AG09319 (cell line): ENCODE measurements at regions not wholly inside any gene's neighbourhood (a gene's known extent, or its start where the extent isn't known, plus 50 kb on each side); places are given as distances from the start of the nearest gene placed in this dataset.

Source experiments
- DNase-seq: peaks from one replicate; pipeline ENCODE4 v3.0.0-alpha.2; 2010; ENCODE audit warnings: low read depth; ENCODE audit errors: extremely low read depth
- TF ChIP-seq, protein P1 (sequence below): IDR thresholded peaks from 2 replicates; pipeline ENCODE4 v1.5.1; 2011; ENCODE audit warnings: low read depth, mild to moderate bottlenecking, inconsistent platforms, low read length, moderate library complexity

DNA sequence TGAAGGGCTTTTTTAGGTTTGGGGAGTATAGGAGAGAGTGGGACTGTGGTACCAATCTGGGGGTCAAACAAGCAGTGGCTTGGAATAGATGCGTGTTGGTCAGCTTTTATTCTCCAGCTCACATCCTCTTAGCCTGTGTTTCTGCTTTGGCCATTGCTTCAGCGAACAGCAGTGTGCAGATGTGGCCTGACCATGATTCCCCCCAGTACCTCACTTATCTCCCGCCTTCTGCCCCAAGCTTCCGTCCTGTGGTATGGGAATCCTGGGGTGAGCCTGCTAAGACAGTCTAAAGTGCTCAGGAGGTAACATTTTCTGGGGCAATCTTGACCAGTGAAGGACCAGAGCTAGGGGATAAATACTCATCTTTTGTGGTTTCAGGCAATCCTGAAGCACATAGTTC is 84.9 kb upstream of the TNP1 start:
- TF ChIP-seq, protein P1, sequence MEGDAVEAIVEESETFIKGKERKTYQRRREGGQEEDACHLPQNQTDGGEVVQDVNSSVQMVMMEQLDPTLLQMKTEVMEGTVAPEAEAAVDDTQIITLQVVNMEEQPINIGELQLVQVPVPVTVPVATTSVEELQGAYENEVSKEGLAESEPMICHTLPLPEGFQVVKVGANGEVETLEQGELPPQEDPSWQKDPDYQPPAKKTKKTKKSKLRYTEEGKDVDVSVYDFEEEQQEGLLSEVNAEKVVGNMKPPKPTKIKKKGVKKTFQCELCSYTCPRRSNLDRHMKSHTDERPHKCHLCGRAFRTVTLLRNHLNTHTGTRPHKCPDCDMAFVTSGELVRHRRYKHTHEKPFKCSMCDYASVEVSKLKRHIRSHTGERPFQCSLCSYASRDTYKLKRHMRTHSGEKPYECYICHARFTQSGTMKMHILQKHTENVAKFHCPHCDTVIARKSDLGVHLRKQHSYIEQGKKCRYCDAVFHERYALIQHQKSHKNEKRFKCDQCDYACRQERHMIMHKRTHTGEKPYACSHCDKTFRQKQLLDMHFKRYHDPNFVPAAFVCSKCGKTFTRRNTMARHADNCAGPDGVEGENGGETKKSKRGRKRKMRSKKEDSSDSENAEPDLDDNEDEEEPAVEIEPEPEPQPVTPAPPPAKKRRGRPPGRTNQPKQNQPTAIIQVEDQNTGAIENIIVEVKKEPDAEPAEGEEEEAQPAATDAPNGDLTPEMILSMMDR, result no peak
- DNase-seq, result no peak

DNA sequence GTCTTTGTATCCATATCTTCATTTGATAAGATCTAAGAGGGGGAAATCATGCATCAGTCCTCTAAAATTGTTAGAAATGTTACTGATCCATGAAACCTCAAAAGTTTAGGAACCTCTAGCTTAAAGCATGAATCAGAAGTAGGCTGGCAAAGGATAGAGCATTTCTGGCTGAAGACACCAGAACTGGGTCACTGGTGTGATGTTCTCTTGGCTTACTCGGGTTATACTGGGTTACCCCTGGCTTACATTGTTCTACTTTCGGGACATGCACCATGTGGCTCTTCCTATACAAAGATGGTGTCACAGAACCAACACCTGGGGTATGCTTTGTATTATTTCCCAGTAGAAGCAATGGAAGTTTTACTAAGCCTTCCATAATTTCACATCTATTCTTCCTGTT is 83.2 kb upstream of the TNP1 start:
- no peak for DNase-seq
- TF ChIP-seq, protein P1, result no peak

DNA sequence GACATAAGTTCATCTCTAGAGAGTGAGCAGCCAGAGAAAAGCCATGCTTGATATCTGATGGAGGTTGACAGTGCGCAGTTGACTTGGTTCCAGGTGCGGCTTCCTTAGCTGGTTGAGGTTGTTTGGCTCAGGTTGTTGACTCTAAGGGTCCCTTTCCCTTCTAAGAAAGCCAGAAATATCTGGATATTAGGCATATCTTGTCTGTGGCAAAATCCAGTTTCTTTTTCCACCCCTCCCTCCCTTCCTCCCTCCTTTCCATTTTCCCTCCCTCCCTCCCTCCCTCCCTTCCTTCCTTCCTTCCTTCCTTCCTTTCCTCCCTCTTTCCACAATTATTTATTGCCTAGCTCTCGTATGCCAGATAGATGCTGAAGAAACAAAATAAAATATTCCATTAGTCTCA is 82.6 kb upstream of the TNP1 start:
- no peak for DNase-seq

DNA sequence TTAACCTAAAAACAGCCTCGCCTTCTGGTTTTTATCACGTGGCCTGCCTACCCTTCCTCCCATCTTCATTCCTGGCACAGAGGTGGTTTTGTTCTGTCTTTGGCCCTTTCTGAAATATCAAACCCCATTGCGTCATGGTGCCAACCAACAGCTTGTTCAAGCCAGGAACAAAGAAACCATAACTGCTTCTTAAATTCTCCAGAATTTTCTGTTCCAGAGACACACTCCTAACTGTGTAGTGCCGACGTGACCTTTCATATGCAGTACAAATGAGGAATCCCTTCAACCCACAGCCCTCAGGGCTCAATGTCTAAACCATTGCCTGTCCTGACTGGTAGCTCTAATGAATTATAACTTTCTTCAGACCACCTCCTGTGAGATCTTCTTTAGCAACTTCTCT is 82.2 kb upstream of the TNP1 start:
- no peak for DNase-seq
- TF ChIP-seq, protein P1, result no peak

More for the DNA sequence above, 82.6 kb upstream of the TNP1 start:
- TF ChIP-seq, protein P1, result no peak

DNA sequence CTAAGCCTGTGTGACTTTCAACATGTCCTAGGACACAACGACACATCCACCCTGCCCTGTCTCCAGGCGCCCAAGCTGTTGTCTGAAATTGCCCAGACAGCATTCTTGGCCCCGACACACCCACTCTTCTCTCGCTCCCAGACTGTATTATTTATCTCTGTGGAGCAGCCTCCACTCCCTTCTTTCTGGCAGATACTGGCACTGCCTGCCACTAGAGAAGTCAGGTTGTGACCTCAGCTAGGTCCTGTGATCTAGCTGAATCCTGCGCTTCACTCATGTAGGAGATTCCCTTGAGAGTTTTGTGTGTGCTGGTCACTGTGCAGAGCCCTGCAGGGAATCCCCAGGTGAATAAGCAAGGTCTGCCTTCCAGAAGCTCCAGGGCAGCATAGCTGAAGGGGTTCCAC is 77.1 kb upstream of the TNP1 start:
- DNase-seq, result no peak
- TF ChIP-seq, protein P1, result no peak

DNA sequence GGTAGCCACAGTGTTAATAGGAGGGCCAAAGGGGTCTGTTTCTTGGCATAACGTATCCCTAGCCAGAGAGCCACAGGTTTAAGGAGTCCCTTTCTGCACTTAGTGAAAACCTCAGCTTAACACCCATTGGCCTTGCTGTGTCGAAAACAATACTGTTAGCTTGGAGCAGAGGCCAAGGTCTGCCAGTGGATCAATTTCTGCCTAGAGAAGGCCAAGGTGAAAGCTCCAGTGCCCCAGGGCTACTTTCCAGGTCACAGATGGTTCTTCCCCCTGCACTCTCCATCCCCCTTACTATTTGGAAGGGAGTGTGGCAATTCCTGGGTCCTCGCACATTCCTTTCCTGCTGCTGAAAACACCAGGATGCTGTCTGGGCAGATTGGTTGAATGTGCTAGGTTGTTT is 74.8 kb upstream of the TNP1 start:
- DNase-seq, result no peak
- TF ChIP-seq, protein P1, result no peak

DNA sequence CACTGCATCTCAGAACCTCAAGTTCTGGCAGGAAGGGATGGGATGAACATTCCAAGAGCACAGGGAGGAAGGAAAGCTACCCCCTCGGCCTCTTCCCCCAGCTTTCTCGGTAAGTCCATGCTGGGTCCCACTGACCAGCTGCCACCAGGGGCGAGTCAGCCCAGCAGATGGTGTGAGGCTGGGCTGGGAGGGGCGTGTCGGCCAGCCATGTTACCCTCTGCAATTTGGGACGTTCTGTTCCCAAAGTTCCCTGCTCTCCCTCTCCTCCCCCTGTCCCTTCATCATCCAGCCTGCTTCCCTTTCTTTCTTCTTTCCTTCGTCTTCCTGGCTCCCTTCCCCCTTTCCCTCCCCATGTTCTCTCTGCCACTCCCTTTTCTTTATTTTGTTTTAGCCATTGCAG is 74.3 kb upstream of the TNP1 start:
- TF ChIP-seq, protein P1, result no peak
- no peak for DNase-seq
